Caco-2 (cell line): ENCODE measurements at regions not wholly inside any gene's neighbourhood (a gene's known extent, or its start where the extent isn't known, plus 50 kb on each side); places are given as distances from the start of the nearest gene placed in this dataset.

Experiments
- BruUV-seq: library from RNA; stranded (reverse); fragments of 400-500 nt; replicated peaks from 2 replicates; lab custom pipeline; 2021; lab: Mats Ljungman, UMichigan
- CTCF ChIA-PET: fragments of 300-600 bp; sonication (Branson Sonifier 250); formaldehyde crosslinking; loops from one replicate; lab custom pipeline; 2022; ENCODE audit warnings: antibody characterized with exemption; lab: Charles Lee
- POLR2A ChIA-PET: fragments of 300-600 bp; sonication (Branson Sonifier 250); formaldehyde crosslinking; loops from one replicate; lab custom pipeline; 2022; ENCODE audit warnings: antibody characterized with exemption; lab: Charles Lee
- DNase-seq, 2 experiments: peaks; one replicate each; pipeline versions ENCODE4 v3.0.0 to v3.0.0-alpha.2; 2020 to 2022
- H3K27me3 ChIP-seq: replicated peaks from 2 replicates; pipeline ENCODE4 v1.6.0; 2011; ENCODE audit warnings: low read length; ENCODE audit not compliant: control insufficient read depth, insufficient read depth
- H3K36me3 ChIP-seq: 2 replicates; pipeline ENCODE4 v1.5.1; 2011; ENCODE audit warnings: low read length; ENCODE audit not compliant: control insufficient read depth, insufficient read depth
- H3K4me1 ChIP-seq: fragments of 250-450 bp; sonication (Bioruptor Pico); 2 replicates; pipeline ENCODE4 v1.5.1; 2020; ENCODE audit warnings: mild to moderate bottlenecking
- H3K4me3 ChIP-seq: 2 replicates; pipeline ENCODE4 v1.5.1; 2011; ENCODE audit warnings: low read depth, mild to moderate bottlenecking, control low read depth, low read length
- H3K9me3 ChIP-seq: fragments of 250-450 bp; sonication (Bioruptor Pico); 2 replicates; pipeline ENCODE4 v1.5.1; 2020; ENCODE audit warnings: mild to moderate bottlenecking, moderate library complexity
- H3K27ac Mint-ChIP-seq: one replicate; pipeline ENCODE4 v1.8.0; 2022; ENCODE audit warnings: mixed read lengths; ENCODE audit not compliant: unreplicated experiment
- H3K27me3 Mint-ChIP-seq: one replicate; pipeline ENCODE4 v1.8.0; 2022; ENCODE audit warnings: mixed read lengths; ENCODE audit not compliant: insufficient read depth, unreplicated experiment
- H3K36me3 Mint-ChIP-seq: one replicate; pipeline ENCODE4 v1.8.0; 2022; ENCODE audit warnings: mild to moderate bottlenecking, mixed read lengths; ENCODE audit not compliant: insufficient read depth, unreplicated experiment
- H3K4me1 Mint-ChIP-seq: one replicate; pipeline ENCODE4 v1.8.0; 2022; ENCODE audit warnings: low read depth, mixed read lengths; ENCODE audit not compliant: unreplicated experiment
- H3K4me3 Mint-ChIP-seq: one replicate; pipeline ENCODE4 v1.8.0; 2022; ENCODE audit warnings: mild to moderate bottlenecking, moderate library complexity, mixed read lengths; ENCODE audit not compliant: unreplicated experiment
- H3K9me3 Mint-ChIP-seq: one replicate; pipeline ENCODE4 v1.8.0; 2022; ENCODE audit warnings: mixed read lengths; ENCODE audit not compliant: unreplicated experiment
- intact Hi-C: fragments of 100-400 bp; cut with micrococcal nuclease; formaldehyde crosslinking; loops from one replicate; pipeline ENCODE4 v1.10.0; 2022; ENCODE audit not compliant: unreplicated experiment
- TF ChIP-seq, protein P1 (sequence below), 2 experiments: fragments of 200-600 bp in 1 of 2; IDR thresholded peaks; 1 replicate in 1 of 2; 2 replicates in 1 of 2; pipeline versions ENCODE4 v1.5.1 to v1.8.0; 2011 to 2022; ENCODE audit warnings: antibody characterized with exemption in 1 of 2, control low read depth in 1 of 2, inconsistent platforms in 1 of 2, low read depth in 1 of 2, low read length in 1 of 2, mild to moderate bottlenecking in 1 of 2, moderate library complexity in 1 of 2; ENCODE audit not compliant: insufficient read depth in 1 of 2, severe bottlenecking in 1 of 2, unreplicated experiment in 1 of 2

DNA sequence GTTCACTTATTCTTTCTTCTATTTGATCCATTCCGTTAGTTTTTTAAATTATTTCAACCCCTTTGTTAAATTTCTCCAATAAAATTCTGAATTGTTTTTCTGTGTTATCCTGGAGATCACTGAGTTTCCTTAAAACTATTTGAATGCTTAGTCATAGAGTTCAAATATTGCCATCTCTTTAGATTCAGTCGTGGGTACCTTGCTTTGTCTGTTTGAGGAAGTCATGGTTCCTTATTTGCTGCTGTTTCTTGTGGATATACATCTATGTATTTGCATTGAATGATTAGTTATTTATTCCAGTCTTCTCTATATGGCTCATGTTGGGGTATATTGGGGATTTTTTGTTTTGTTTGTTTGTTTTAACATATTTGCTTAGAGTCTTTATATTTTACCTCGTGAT, 80.6 kb downstream of the HINT1 start:
- H3K4me3 Mint-ChIP-seq = no peak overlapping the region

DNA sequence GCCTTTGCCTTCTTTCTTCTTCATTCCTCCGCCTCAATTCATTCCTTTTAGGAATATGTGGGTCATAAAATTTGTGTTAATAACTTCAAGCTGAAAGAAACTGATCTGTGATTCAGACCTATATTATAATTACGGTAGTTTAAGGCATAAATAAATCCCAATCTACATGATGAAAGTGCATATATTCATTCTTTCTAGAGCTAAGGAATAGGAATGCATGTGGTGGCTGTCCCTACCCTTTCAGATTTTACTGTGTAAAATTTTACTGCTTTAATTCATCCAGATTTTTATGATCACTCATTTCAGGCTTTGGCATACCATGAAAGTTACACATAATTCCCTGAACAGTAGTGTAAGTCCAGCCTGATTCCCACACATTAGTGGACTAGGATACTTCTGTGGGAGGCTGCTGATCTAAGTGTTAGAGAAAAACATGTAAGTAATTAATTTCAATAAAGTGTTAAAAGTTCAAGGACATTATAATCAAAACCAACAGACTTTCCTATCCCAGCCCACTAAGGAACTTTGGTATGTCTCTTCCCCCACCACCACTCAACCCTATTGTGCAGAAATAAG, 83.1 kb downstream of the HINT1 start:
- Mint-ChIP-seq H3K4me3 (no peak overlapping the region), H3K36me3 (peaks cover 1% of the 10 kb centered on the region), H3K4me1 (peaks cover 6% of the 10 kb centered on the region), H3K27ac (no peak overlapping the region), H3K9me3 (no peaks in the 10 kb centered on the region), H3K27me3 (no peaks in the 10 kb centered on the region)
- POLR2A ChIA-PET = no interaction called here
- DNase-seq = no peak
- TF ChIP-seq, protein P1, sequence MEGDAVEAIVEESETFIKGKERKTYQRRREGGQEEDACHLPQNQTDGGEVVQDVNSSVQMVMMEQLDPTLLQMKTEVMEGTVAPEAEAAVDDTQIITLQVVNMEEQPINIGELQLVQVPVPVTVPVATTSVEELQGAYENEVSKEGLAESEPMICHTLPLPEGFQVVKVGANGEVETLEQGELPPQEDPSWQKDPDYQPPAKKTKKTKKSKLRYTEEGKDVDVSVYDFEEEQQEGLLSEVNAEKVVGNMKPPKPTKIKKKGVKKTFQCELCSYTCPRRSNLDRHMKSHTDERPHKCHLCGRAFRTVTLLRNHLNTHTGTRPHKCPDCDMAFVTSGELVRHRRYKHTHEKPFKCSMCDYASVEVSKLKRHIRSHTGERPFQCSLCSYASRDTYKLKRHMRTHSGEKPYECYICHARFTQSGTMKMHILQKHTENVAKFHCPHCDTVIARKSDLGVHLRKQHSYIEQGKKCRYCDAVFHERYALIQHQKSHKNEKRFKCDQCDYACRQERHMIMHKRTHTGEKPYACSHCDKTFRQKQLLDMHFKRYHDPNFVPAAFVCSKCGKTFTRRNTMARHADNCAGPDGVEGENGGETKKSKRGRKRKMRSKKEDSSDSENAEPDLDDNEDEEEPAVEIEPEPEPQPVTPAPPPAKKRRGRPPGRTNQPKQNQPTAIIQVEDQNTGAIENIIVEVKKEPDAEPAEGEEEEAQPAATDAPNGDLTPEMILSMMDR (IDR thresholded peaks at IDR 0.05; ENCODE audit: insufficient read depth in 1 of 2, low read depth in 1 of 2, low read length in 1 of 2, severe bottlenecking in 1 of 2, unreplicated experiment in 1 of 2) = no peak
- peaks cover 6% of the 10 kb centered on the region for H3K9me3 ChIP-seq
- intact Hi-C loops = no loop called here
- H3K27me3 ChIP-seq = no peaks in the 10 kb centered on the region
- no peaks in the 10 kb centered on the region for H3K4me1 ChIP-seq
- BruUV-seq = no TSS peak
- no peak overlapping the region for H3K4me3 ChIP-seq
- CTCF ChIA-PET = no interaction called here
- H3K36me3 ChIP-seq = no peaks in the 10 kb centered on the region

More for the DNA sequence above, 80.6 kb downstream of the HINT1 start:
- intact Hi-C loops = no loop called here
- no peaks in the 10 kb centered on the region for H3K27me3 ChIP-seq
- ChIA-PET POLR2A (no interaction called here), CTCF (no interaction called here)
- H3K36me3 ChIP-seq = no peaks in the 10 kb centered on the region
- Mint-ChIP-seq H3K27me3 (no peaks in the 10 kb centered on the region), H3K4me1 (no peaks in the 10 kb centered on the region), H3K36me3 (no peaks in the 10 kb centered on the region), H3K9me3 (peaks cover 10% of the 10 kb centered on the region), H3K27ac (no peak overlapping the region)
- H3K9me3 ChIP-seq = peaks cover 11% of the 10 kb centered on the region
- TF ChIP-seq, protein P1 (IDR thresholded peaks at IDR 0.05; ENCODE audit: insufficient read depth in 1 of 2, low read depth in 1 of 2, low read length in 1 of 2, severe bottlenecking in 1 of 2, unreplicated experiment in 1 of 2) = no peak
- no peak for DNase-seq
- no peak overlapping the region for H3K4me3 ChIP-seq
- H3K4me1 ChIP-seq = no peaks in the 10 kb centered on the region
- no TSS peak for BruUV-seq

DNA sequence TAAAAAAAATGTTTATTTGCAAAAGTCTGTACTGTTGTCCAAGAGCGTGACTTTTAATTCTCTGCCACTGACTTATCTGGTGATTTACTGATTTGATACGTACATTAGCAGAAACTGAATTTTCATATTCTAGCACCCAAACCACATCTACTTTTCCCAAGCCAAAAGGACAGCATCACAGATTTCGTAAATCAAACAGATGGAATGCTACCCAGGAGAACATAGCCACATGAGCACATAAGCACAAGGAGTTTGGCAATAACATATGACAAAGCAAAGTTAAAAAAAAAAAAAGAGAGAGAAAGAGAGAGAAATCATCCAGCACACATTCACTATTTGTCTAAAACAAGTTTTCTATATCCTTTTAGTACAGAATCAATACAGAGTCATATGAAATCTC, 83.7 kb downstream of the HINT1 start:
- CTCF ChIA-PET = no interaction called here
- no peaks in the 10 kb centered on the region for H3K27me3 Mint-ChIP-seq
- no TSS peak for BruUV-seq

More for the DNA sequence above, 83.7 kb downstream of the HINT1 start:
- Histone ChIP-seq H3K36me3 (no peaks in the 10 kb centered on the region), H3K4me1 (no peaks in the 10 kb centered on the region), H3K4me3 (no peak overlapping the region), H3K9me3 (no peaks in the 10 kb centered on the region; the same call in 1 of the 2 replicates), H3K27me3 (no peaks in the 10 kb centered on the region)
- peaks cover 5% of the 10 kb centered on the region for H3K36me3 Mint-ChIP-seq
- peaks cover 6% of the 10 kb centered on the region for H3K4me1 Mint-ChIP-seq
- TF ChIP-seq, protein P1 (IDR thresholded peaks at IDR 0.05; ENCODE audit: insufficient read depth in 1 of 2, low read depth in 1 of 2, low read length in 1 of 2, severe bottlenecking in 1 of 2, unreplicated experiment in 1 of 2) = no peak
- DNase-seq = no peak
- no peaks in the 10 kb centered on the region for H3K9me3 Mint-ChIP-seq
- intact Hi-C loops = no loop called here
- POLR2A ChIA-PET = no interaction called here
- no peak overlapping the region for H3K4me3 Mint-ChIP-seq
- no peak overlapping the region for H3K27ac Mint-ChIP-seq
